ENCODE measurements at regions not wholly inside any gene's neighbourhood (a gene's known extent, or its start where the extent isn't known, plus 50 kb on each side); places are given as distances from the start of the nearest gene placed in this dataset.

- Mint-ChIP-seq H3K27me3 (ENCODE audit: insufficient read depth, unreplicated experiment) (no peaks in the 10 kb centered on the region), H3K4me3 (ENCODE audit: unreplicated experiment) (no peak overlapping the region), H3K36me3 (ENCODE audit: insufficient read depth, unreplicated experiment) (no peaks in the 10 kb centered on the region), H3K27ac (ENCODE audit: low read depth, unreplicated experiment) (no peak overlapping the region), H3K4me1 (ENCODE audit: insufficient read depth, unreplicated experiment) (no peaks in the 10 kb centered on the region), H3K9me3 (ENCODE audit: unreplicated experiment) (no peaks in the 10 kb centered on the region)
- POLR2A ChIA-PET = no interaction called here
- no TSS peak for BruUV-seq (replicated peaks)
- TF ChIP-seq CTCF (IDR thresholded peaks at IDR 0.05; ENCODE audit: unreplicated experiment) = no peak
- intact Hi-C loops (cut with micrococcal nuclease) = no loop called here
- CTCF ChIA-PET = interaction anchor here (0.5 kb wide), 1 partner anchor 295 kb away, joined by 7 read pairs; no protein-coding TSS in a partner anchor
- DNase-seq (ENCODE audit: unreplicated experiment) = no peak
Observed at GRCh38 chr11:92770419-92770818, 199.0 kb upstream of the MTNR1B start.

GRCh38 chr11:92770981-92771380 is 198.5 kb upstream of the MTNR1B start:
- H3K4me1 Mint-ChIP-seq (ENCODE audit: insufficient read depth, unreplicated experiment) = no peaks in the 10 kb centered on the region
- TF ChIP-seq CTCF (IDR thresholded peaks at IDR 0.05; ENCODE audit: unreplicated experiment) = no peak
- intact Hi-C loops (cut with micrococcal nuclease) = no loop called here
- CTCF ChIA-PET = no interaction called here
- H3K27ac Mint-ChIP-seq (ENCODE audit: low read depth, unreplicated experiment) = no peak overlapping the region
- H3K36me3 Mint-ChIP-seq (ENCODE audit: insufficient read depth, unreplicated experiment) = no peaks in the 10 kb centered on the region
- no peaks in the 10 kb centered on the region for H3K9me3 Mint-ChIP-seq (ENCODE audit: unreplicated experiment)
- no peak for DNase-seq (ENCODE audit: unreplicated experiment)
- POLR2A ChIA-PET = no interaction called here
- no peaks in the 10 kb centered on the region for H3K27me3 Mint-ChIP-seq (ENCODE audit: insufficient read depth, unreplicated experiment)
- BruUV-seq (replicated peaks) = no TSS peak
- H3K4me3 Mint-ChIP-seq (ENCODE audit: unreplicated experiment) = no peak overlapping the region

GRCh38 chr11:92771701-92772100 is 197.8 kb upstream of the MTNR1B start:
- ChIA-PET POLR2A (no interaction called here), CTCF (no interaction called here)
- Mint-ChIP-seq H3K9me3 (ENCODE audit: unreplicated experiment) (no peaks in the 10 kb centered on the region), H3K27ac (ENCODE audit: low read depth, unreplicated experiment) (no peak overlapping the region), H3K4me1 (ENCODE audit: insufficient read depth, unreplicated experiment) (no peaks in the 10 kb centered on the region), H3K4me3 (ENCODE audit: unreplicated experiment) (no peak overlapping the region), H3K36me3 (ENCODE audit: insufficient read depth, unreplicated experiment) (no peaks in the 10 kb centered on the region), H3K27me3 (ENCODE audit: insufficient read depth, unreplicated experiment) (no peaks in the 10 kb centered on the region)
- no peak for TF ChIP-seq CTCF (IDR thresholded peaks at IDR 0.05; ENCODE audit: unreplicated experiment)
- no TSS peak for BruUV-seq (replicated peaks)
- intact Hi-C loops (cut with micrococcal nuclease) = no loop called here
- DNase-seq (ENCODE audit: unreplicated experiment) = no peak

- DNase-seq (ENCODE audit: unreplicated experiment) = no peak
- no peaks in the 10 kb centered on the region for H3K36me3 Mint-ChIP-seq (ENCODE audit: insufficient read depth, unreplicated experiment)
- no peaks in the 10 kb centered on the region for H3K27me3 Mint-ChIP-seq (ENCODE audit: insufficient read depth, unreplicated experiment)
- no peaks in the 10 kb centered on the region for H3K9me3 Mint-ChIP-seq (ENCODE audit: unreplicated experiment)
- ChIA-PET POLR2A (interaction anchor here (0.6 kb wide), 1 partner anchor 79 kb away, joined by 3 read pairs; no protein-coding TSS in a partner anchor), CTCF (no interaction called here)
- BruUV-seq (replicated peaks) = TSS peak; percentile 93
- no peaks in the 10 kb centered on the region for H3K4me1 Mint-ChIP-seq (ENCODE audit: insufficient read depth, unreplicated experiment)
- no peak overlapping the region for H3K4me3 Mint-ChIP-seq (ENCODE audit: unreplicated experiment)
- H3K27ac Mint-ChIP-seq (ENCODE audit: low read depth, unreplicated experiment) = no peak overlapping the region
- no peak for TF ChIP-seq CTCF (IDR thresholded peaks at IDR 0.05; ENCODE audit: unreplicated experiment)
- intact Hi-C loops (cut with micrococcal nuclease) = no loop called here
Observed at GRCh38 chr11:92775003-92775676, 194.3 kb upstream of the MTNR1B start.
